ENCODE measurements at regions not wholly inside any gene's neighbourhood (a gene's known extent, or its start where the extent isn't known, plus 50 kb on each side); places are given as distances from the start of the nearest gene placed in this dataset.

DNA sequence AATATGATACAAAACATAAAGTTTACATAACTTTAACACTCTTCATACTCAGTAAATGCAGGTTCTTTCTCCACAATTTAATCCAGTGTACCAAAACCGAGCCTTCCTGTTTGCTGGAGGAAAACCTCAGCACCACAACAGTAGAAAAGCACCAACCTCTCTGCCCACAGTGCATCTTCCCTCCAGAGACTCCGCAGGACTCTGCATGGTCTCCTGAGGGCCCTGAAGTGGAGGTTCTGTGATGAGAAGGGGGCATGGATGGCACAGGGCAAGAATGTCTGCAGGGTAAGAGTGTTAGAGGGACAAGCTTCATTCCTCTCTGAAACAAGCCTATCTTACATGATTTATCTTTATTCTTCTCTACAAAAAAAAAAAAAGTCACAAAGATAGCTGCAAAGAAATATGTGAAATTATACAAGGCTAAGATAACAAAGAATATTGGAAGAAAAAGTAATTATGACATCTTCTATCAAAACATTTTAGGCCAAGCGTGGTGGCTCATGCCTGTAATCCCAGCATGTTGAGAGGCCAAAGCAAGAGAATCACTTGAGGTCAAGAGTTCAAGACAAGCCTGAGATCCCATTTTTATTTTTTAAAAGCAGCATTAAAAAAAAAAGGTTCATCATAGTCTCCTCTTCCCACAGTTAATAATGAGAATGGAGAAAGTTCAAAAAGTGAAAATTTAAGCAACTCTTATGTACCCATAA lies 102.0 kb downstream of the VPREB1 start:
- Histone ChIP-seq H3K27me3 (no peaks in the 10 kb centered on the region), H3K4me3 (no peak overlapping the region), H3K36me3 (no peaks in the 10 kb centered on the region), H3K27ac (no peak overlapping the region), H3K4me1 (no peaks in the 10 kb centered on the region), H3K9me3 (no peaks in the 10 kb centered on the region)
- intact Hi-C loops (cut with DNase I): no loop called here
- TF ChIP-seq, protein P1, sequence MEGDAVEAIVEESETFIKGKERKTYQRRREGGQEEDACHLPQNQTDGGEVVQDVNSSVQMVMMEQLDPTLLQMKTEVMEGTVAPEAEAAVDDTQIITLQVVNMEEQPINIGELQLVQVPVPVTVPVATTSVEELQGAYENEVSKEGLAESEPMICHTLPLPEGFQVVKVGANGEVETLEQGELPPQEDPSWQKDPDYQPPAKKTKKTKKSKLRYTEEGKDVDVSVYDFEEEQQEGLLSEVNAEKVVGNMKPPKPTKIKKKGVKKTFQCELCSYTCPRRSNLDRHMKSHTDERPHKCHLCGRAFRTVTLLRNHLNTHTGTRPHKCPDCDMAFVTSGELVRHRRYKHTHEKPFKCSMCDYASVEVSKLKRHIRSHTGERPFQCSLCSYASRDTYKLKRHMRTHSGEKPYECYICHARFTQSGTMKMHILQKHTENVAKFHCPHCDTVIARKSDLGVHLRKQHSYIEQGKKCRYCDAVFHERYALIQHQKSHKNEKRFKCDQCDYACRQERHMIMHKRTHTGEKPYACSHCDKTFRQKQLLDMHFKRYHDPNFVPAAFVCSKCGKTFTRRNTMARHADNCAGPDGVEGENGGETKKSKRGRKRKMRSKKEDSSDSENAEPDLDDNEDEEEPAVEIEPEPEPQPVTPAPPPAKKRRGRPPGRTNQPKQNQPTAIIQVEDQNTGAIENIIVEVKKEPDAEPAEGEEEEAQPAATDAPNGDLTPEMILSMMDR (IDR thresholded peaks at IDR 0.05): no peak
- no peak for TF ChIP-seq POLR2AphosphoS5 (IDR thresholded peaks at IDR 0.05; ENCODE audit: insufficient read depth in 1 of 2, low read depth in 1 of 2)
- no peak for DNase-seq (ENCODE audit: extremely low spot score in 2 of 2)

DNA sequence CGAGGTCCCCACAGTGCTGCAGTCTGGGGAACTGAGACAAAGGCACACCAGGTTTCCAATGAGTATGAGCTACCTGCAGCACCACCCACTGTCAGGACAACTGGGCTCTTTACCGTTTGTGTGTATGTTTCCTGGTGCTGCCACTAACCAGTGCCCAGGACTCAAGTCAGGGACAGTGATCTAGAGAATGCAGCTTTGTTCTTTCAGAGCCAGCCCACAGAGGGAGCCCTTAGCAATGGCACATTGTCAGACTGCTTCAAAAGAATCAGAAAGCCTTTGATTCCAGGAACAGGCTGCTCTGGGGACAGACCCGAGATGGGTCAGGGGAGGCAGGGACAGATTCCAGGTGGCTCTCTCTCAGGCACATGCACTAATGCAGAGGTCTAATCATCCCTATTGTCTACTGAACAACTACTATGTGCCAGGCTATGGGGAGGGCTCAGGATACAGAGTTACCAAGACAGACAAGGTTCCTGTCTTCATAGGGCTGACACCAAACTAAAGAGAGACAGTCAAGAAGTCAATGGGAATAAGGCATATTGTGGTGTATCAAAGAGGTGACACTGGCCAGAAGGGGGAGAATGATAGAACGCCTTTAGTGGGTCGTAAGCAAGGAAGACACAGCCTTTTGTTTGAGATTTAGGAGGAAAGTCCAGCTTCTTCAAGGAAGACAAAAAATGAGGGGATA lies 103.7 kb downstream of the VPREB1 start:
- TF ChIP-seq POLR2AphosphoS5 (IDR thresholded peaks at IDR 0.05; ENCODE audit: insufficient read depth in 1 of 2, low read depth in 1 of 2): no peak
- TF ChIP-seq POLR2A (IDR thresholded peaks at IDR 0.05): no peak
- TF ChIP-seq, protein P1 (IDR thresholded peaks at IDR 0.05): no peak
- no peak for DNase-seq (ENCODE audit: extremely low spot score in 2 of 2)
- H3K4me3 ChIP-seq: no peak overlapping the region
- H3K4me1 ChIP-seq: no peaks in the 10 kb centered on the region
- intact Hi-C loops (cut with DNase I): no loop called here
- no peaks in the 10 kb centered on the region for H3K9me3 ChIP-seq
- H3K36me3 ChIP-seq: no peaks in the 10 kb centered on the region
- H3K27me3 ChIP-seq: no peaks in the 10 kb centered on the region
- no peak overlapping the region for H3K27ac ChIP-seq

DNA sequence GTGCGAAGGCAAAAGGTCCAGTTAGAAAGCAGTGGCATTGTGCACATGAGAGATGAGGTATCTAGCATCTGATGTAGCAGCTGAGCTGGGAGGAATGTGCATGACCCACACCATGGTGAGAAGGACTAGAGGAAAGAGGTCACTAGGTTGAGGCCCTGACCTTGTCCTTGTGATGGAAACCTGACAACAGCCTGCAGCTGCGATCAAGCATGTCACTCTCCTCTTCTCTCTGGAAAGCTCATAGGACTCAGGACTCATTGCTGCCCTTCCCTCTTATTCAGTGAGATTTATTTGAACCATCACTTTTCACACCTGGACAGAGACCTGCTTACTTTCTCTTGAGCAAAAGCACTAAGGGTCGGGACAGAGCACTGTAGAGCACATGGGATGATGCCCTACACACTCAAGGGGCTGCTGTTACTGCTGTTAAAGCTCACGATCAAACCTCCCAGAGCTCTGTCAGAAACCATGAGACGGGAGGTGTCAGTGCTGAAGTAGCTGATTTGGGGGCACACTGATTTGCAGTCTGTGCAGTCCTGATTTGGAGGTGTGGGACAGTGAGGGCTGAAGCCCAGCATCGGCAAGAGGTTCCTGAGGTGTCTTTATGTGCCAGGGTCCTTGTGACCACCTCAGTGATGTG lies 104.3 kb downstream of the VPREB1 start:
- intact Hi-C loops (cut with DNase I): no loop called here
- Histone ChIP-seq H3K27me3 (no peaks in the 10 kb centered on the region), H3K4me3 (no peak overlapping the region)

DNA sequence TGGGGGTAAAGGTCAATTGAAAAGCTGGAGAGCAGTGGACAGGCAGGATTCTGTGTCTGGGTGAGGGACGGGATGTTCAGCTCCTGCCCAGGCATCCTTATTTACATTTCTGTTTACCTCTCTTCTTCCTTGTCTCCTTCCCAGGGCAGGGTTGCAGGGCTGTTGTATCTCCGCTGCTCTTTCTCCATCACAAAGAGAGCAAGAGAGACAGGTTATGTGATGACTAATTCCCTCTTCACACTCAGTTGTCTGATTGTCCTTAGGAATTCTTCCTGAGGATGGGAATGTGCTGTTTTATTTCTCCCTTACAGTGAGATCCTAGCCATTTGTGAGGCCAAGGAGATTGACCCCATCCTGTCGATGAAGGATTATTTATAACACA lies 104.9 kb downstream of the VPREB1 start:
- no peaks in the 10 kb centered on the region for H3K9me3 ChIP-seq
- TF ChIP-seq, protein P1 (IDR thresholded peaks at IDR 0.05): no peak
- TF ChIP-seq POLR2A (IDR thresholded peaks at IDR 0.05) (no peak), POLR2AphosphoS5 (IDR thresholded peaks at IDR 0.05; ENCODE audit: insufficient read depth in 1 of 2, low read depth in 1 of 2) (no peak)
- DNase-seq (ENCODE audit: extremely low spot score in 2 of 2): no peak
- no peaks in the 10 kb centered on the region for H3K36me3 ChIP-seq
- H3K4me3 ChIP-seq: no peak overlapping the region
- intact Hi-C loops (cut with DNase I): no loop called here
- H3K27ac ChIP-seq: no peak overlapping the region
- H3K4me1 ChIP-seq: no peaks in the 10 kb centered on the region
- no peaks in the 10 kb centered on the region for H3K27me3 ChIP-seq

More for the DNA sequence above, 104.3 kb downstream of the VPREB1 start:
- no peaks in the 10 kb centered on the region for H3K4me1 ChIP-seq
- H3K9me3 ChIP-seq: no peaks in the 10 kb centered on the region
- DNase-seq (ENCODE audit: extremely low spot score in 2 of 2): no peak
- no peak overlapping the region for H3K27ac ChIP-seq
- H3K36me3 ChIP-seq: no peaks in the 10 kb centered on the region
- TF ChIP-seq, protein P1 (IDR thresholded peaks at IDR 0.05): no peak
- TF ChIP-seq POLR2A (IDR thresholded peaks at IDR 0.05): no peak
- no peak for TF ChIP-seq POLR2AphosphoS5 (IDR thresholded peaks at IDR 0.05; ENCODE audit: insufficient read depth in 1 of 2, low read depth in 1 of 2)

DNA sequence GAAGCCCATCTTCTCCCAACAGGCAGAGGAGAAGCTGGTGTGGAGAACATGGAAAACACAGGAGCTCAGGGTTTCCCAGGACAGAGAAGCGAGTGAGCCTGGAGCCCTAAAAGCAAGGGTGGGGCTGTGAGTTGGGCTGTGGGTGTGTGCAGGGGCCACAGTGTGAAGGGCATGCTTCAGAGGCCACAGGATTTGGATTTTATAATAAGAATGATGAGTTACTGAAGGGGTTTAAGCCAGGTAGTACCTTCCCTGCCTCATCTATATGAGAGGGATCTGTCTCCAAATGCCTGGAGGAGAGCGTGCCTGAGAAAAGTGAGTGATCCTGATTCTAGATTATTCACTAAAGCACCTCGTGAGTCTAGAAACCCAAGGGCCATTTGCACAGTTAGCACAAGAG lies 106.8 kb downstream of the VPREB1 start:
- Histone ChIP-seq H3K36me3 (no peaks in the 10 kb centered on the region), H3K4me1 (no peaks in the 10 kb centered on the region), H3K9me3 (no peaks in the 10 kb centered on the region), H3K27ac (no peak overlapping the region), H3K27me3 (no peaks in the 10 kb centered on the region), H3K4me3 (no peak overlapping the region)
- no peak for DNase-seq (ENCODE audit: extremely low spot score in 2 of 2)
- intact Hi-C loops (cut with DNase I): no loop called here
- TF ChIP-seq, protein P1 (IDR thresholded peaks at IDR 0.05): no peak
- TF ChIP-seq POLR2A (IDR thresholded peaks at IDR 0.05) (no peak), POLR2AphosphoS5 (IDR thresholded peaks at IDR 0.05; ENCODE audit: insufficient read depth in 1 of 2, low read depth in 1 of 2) (no peak)

Measured in vagina (tissue), 2 donors.